ENCODE measurements at regions not wholly inside any gene's neighbourhood (a gene's known extent, or its start where the extent isn't known, plus 50 kb on each side); places are given as distances from the start of the nearest gene placed in this dataset.
"Not testable (repeated sequence)": the region's sequence is repeated elsewhere in the genome, so short reads cannot be mapped to it uniquely, and the experiment has no call there.

- ATAC-seq (no peak), DNase-seq (no peak), FAIRE-seq (no peak)
- H3K36me3 ChIP-seq = no peaks in the 10 kb centered on the region
- no peaks in the 10 kb centered on the region for H3K27me3 ChIP-seq
- H3K27ac ChIP-seq = no peak overlapping the region
- no peak for TF ChIP-seq CTCF (IDR thresholded peaks at IDR 0.05)
- WGBS, 2 donors = 87 to 98% methylated on average over 5 of the region's 5 CpGs
- no peaks in the 10 kb centered on the region for H3K4me1 ChIP-seq
- H3K9me3 ChIP-seq = no peaks in the 10 kb centered on the region
- intact Hi-C loops (cut with DNase I) = no loop called here
- H3K4me3 ChIP-seq = no peak overlapping the region
These were observed 53.6 kb upstream of the ZFHX3 start for GRCh38 chr16:73101568-73101967.

- ATAC-seq; H3K4me3 ChIP-seq; H3K4me1 ChIP-seq; DNase-seq; H3K27me3 ChIP-seq; intact Hi-C loops (cut with DNase I); H3K27ac ChIP-seq; FAIRE-seq; H3K9me3 ChIP-seq; H3K36me3 ChIP-seq: not testable (repeated sequence)
- WGBS, 2 donors = 83 to 90% methylated on average over 5 of the region's 5 CpGs
These were observed 51.7 kb upstream of the ZFHX3 start for GRCh38 chr16:73099601-73100000.
